ENCODE measurements at regions not wholly inside any gene's neighbourhood (a gene's known extent, or its start where the extent isn't known, plus 50 kb on each side); places are given as distances from the start of the nearest gene placed in this dataset.

DNA sequence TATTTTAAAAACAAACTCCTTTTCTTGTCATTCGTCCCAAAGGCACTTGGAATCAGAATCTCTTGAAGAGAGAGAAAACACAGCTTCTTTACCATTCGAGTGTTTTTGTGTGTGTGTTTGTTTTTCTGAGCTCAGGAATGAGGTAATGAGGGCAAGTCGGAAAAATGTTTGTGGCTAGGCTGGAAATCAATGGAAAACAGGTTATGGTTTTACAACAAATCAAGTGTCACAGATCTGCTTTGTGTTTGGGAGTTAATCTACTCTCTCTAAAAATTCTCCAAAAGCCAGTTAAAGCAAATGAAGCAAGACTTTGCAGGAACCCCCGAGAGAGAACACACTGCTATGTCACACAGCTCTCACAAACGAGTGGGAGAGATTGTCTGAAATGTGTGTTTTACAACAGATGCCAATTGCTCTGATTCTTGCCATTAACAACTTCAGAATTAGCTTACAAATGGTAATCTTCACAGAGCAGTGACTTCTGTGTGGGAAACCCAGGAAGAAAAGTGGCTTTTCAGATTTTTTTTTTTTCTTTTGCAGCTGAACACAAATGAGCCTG lies 264.1 kb downstream of the CBLL2 start:
- no peaks in the 10 kb centered on the region for H3K9me1 ChIP-seq (ENCODE audit: control insufficient read depth, insufficient read depth, low read length)
- no peaks in the 10 kb centered on the region for H3K4me1 ChIP-seq (replicated peaks in 1 of 2; ENCODE audit: control insufficient read depth in 2 of 2, insufficient read depth in 2 of 2, low read length in 2 of 2)
- whole genome bisulfite sequencing (ENCODE audit: insufficient coverage, low coverage, missing lambda C conversion rate): 2% methylated on average over 5 of the region's 5 CpGs
- H3K4me2 ChIP-seq (ENCODE audit: insufficient read depth, low read length): no peak overlapping the region
- FAIRE-seq: no peak
- H3K79me2 ChIP-seq (ENCODE audit: control insufficient read depth, insufficient read depth, low read length): no peaks in the 10 kb centered on the region
- ChIA-PET CTCF (ENCODE audit: low intra/inter-chr PET ratio) (no interaction called here), POLR2A (no interaction called here)
- in situ Hi-C loops (cut with MboI): no loop called here
- no peak for DNase-seq (ENCODE audit: extremely low read depth in 1 of 4, low spot score in 3 of 4)
- intact Hi-C loops (cut with micrococcal nuclease): no loop called here
- H4K20me1 ChIP-seq (replicated peaks; ENCODE audit: control insufficient read depth, insufficient read depth, low read length): no peaks in the 10 kb centered on the region
- no peaks in the 10 kb centered on the region for H3K27me3 ChIP-seq (ENCODE audit: control insufficient read depth in 2 of 2, insufficient read depth in 2 of 2, low read length in 2 of 2)
- H3K9ac ChIP-seq (ENCODE audit: insufficient read depth in 1 of 2, low read depth in 2 of 2, low read length in 2 of 2): no peak overlapping the region
- no peak overlapping the region for H2AFZ ChIP-seq (ENCODE audit: low read depth, low read length)
- no TSS peak for BruUV-seq (replicated peaks)
- no peaks in the 10 kb centered on the region for H3K9me3 ChIP-seq (replicated peaks; ENCODE audit: control insufficient read depth, insufficient read depth, low read depth, low read length)
- H3K27ac ChIP-seq (ENCODE audit: extremely low read depth, low read depth, low read length): no peak overlapping the region
- no peaks in the 10 kb centered on the region for H3K36me3 ChIP-seq (ENCODE audit: control insufficient read depth, insufficient read depth, low read length)
- ATAC-seq: no peak
- H3K4me3 ChIP-seq: no peak overlapping the region
- TF ChIP-seq TAF7 (tag; IDR thresholded peaks at IDR 0.05) (no peak), ZNF586 (CRISPR knock-in tag; conservative IDR thresholded peaks at IDR 0.05) (no peak), ZBTB43 (CRISPR knock-in tag; IDR thresholded peaks at IDR 0.05) (no peak), KDM5B (IDR thresholded peaks at IDR 0.05; ENCODE audit: insufficient replicate concordance, low read depth, low read length) (no peak), GTF3C2 (IDR thresholded peaks at IDR 0.05; ENCODE audit: borderline replicate concordance, extremely low read depth, insufficient read length) (no peak), ETV1 (tag; conservative IDR thresholded peaks at IDR 0.05; ENCODE audit: low read depth) (no peak), HNRNPL (IDR thresholded peaks at IDR 0.05; ENCODE audit: low read depth, low read length) (no peak), IRF2 (CRISPR knock-in tag; IDR thresholded peaks at IDR 0.05) (no peak), NONO (IDR thresholded peaks at IDR 0.05; ENCODE audit: low read depth in 2 of 2, low read length in 1 of 2) (no peak), ZMIZ1 (IDR thresholded peaks at IDR 0.05; ENCODE audit: low read depth in 2 of 2, low read length in 2 of 2) (no peak)
